OCI-LY3 (cell line): ENCODE measurements at regions not wholly inside any gene's neighbourhood (a gene's known extent, or its start where the extent isn't known, plus 50 kb on each side); places are given as distances from the start of the nearest gene placed in this dataset.
A peak's percentile ranks its signal among the peaks of the same experiment; 100 is the strongest.

ENCODE experiments used
- H2AFZ ChIP-seq: fragments of 200-600, 300-600 bp; shearing (Covaris generic); 2 replicates; pipeline ENCODE4 v1.6.0; 2014; ENCODE audit warnings: antibody characterized with exemption, low read depth, low read length
- H3K27ac ChIP-seq: fragments of 200-600, 300-600 bp; sonication (generic); 2 replicates; pipeline ENCODE4 v1.5.1; 2014; ENCODE audit warnings: mild to moderate bottlenecking, low read length, moderate library complexity, mixed read lengths
- H3K27me3 ChIP-seq: fragments of 200-600, 300-600 bp; sonication (generic); 2 replicates; pipeline ENCODE4 v1.6.1; 2014; ENCODE audit warnings: low read depth, low read length, mixed read lengths
- H3K36me3 ChIP-seq: fragments of 200-600, 300-600 bp; sonication (generic); replicated peaks from 2 replicates; pipeline ENCODE3; 2014; ENCODE audit warnings: low read depth, low read length, mixed read lengths
- H3K4me1 ChIP-seq: fragments of 300-600, 200-600 bp; sonication (generic); 2 replicates; pipeline ENCODE4 v1.6.1; 2014; ENCODE audit warnings: low read length, mixed read lengths
- H3K4me2 ChIP-seq: fragments of 200-600, 300-600 bp; sonication (generic); 2 replicates; pipeline ENCODE4 v1.6.1; 2014; ENCODE audit warnings: low read length, mixed read lengths
- H3K4me3 ChIP-seq: fragments of 300-600, 200-600 bp; sonication (generic); 2 replicates; pipeline ENCODE4 v1.5.1; 2014; ENCODE audit warnings: antibody characterized with exemption, mild to moderate bottlenecking, low read length, moderate library complexity
- H3K79me2 ChIP-seq: fragments of 300-600, 200-600 bp; shearing (Covaris generic); 2 replicates; pipeline ENCODE4 v1.6.1; 2014; ENCODE audit warnings: mild to moderate bottlenecking, low read length, mixed read lengths
- H3K9ac ChIP-seq: fragments of 300-600, 200-600 bp; shearing (Covaris generic); 2 replicates; pipeline ENCODE4 v1.6.0; 2014; ENCODE audit warnings: mild to moderate bottlenecking, low read length, moderate library complexity
- H3K9me3 ChIP-seq: fragments of 200-600, 300-600 bp; shearing (Covaris generic); 2 replicates; pipeline ENCODE4 v1.6.1; 2014; ENCODE audit warnings: low read length, mixed read lengths; ENCODE audit not compliant: insufficient read depth
- H4K20me1 ChIP-seq: fragments of 200-600, 300-600 bp; sonication (generic); 2 replicates; pipeline ENCODE4 v1.6.1; 2016; ENCODE audit warnings: low read length, mixed read lengths; ENCODE audit not compliant: insufficient read depth
- EZH2phosphoT487 ChIP-seq: fragments of 200-600 bp; shearing (Covaris generic); IDR thresholded peaks from 2 replicates; pipeline ENCODE4 v1.6.1; 2018; ENCODE audit warnings: antibody characterized with exemption, mixed run types, low read depth
- TF ChIP-seq, protein P1 (sequence below): fragments of 200-600, 300-600 bp; sonication (generic); IDR thresholded peaks from 2 replicates; pipeline ENCODE4 v1.5.1; 2014; ENCODE audit warnings: antibody characterized with exemption, low read length, low read depth

DNA sequence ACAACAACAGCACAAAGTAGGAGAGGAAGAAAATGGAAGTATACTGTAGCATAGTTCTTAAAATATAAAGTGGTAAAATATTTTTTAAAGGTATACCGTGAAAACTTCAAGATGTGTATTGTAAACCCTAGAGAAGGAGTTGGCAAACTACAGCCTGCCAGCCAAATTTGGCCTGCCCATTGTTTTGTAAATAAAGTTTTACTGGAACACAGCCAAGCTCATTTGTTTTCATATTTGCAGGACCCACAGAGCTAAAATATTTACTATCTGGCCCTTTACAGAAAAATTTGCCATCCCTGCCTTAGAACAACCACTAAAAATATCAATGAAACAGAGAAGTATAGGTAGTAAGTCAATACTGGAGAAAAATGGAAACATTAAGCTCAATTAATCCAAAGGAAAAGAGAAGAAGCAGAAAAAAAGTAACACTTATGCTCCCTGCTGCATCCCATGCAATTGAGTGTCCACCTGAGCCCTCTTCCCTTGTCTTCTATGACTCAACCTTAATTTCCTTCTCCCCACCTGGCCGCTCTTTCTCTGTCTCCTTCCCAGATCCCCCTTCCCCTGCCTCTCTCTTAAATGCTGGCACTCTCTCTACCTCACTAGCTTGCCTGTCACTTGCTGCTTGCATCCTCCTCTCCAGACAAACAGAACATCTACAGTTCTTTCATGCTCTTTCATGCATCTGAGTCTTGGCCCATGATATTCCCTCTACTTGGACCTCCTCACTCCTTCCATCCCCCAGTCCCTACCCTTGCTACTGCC lies 50.6 kb upstream of the FER start:
- Histone ChIP-seq H3K4me2 (no peak overlapping the region), H3K4me1 (no peaks in the 10 kb centered on the region), H3K27me3 (no peaks in the 10 kb centered on the region), H3K79me2 (no peaks in the 10 kb centered on the region), H3K27ac (no peak overlapping the region), H2AFZ (no peak overlapping the region), H4K20me1 (no peaks in the 10 kb centered on the region), H3K9me3 (no peaks in the 10 kb centered on the region), H3K4me3 (no peak overlapping the region), H3K9ac (no peak overlapping the region), H3K36me3 (no peaks in the 10 kb centered on the region)
- TF ChIP-seq, protein P1, sequence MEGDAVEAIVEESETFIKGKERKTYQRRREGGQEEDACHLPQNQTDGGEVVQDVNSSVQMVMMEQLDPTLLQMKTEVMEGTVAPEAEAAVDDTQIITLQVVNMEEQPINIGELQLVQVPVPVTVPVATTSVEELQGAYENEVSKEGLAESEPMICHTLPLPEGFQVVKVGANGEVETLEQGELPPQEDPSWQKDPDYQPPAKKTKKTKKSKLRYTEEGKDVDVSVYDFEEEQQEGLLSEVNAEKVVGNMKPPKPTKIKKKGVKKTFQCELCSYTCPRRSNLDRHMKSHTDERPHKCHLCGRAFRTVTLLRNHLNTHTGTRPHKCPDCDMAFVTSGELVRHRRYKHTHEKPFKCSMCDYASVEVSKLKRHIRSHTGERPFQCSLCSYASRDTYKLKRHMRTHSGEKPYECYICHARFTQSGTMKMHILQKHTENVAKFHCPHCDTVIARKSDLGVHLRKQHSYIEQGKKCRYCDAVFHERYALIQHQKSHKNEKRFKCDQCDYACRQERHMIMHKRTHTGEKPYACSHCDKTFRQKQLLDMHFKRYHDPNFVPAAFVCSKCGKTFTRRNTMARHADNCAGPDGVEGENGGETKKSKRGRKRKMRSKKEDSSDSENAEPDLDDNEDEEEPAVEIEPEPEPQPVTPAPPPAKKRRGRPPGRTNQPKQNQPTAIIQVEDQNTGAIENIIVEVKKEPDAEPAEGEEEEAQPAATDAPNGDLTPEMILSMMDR = no peak
- TF ChIP-seq EZH2phosphoT487 = no peak

DNA sequence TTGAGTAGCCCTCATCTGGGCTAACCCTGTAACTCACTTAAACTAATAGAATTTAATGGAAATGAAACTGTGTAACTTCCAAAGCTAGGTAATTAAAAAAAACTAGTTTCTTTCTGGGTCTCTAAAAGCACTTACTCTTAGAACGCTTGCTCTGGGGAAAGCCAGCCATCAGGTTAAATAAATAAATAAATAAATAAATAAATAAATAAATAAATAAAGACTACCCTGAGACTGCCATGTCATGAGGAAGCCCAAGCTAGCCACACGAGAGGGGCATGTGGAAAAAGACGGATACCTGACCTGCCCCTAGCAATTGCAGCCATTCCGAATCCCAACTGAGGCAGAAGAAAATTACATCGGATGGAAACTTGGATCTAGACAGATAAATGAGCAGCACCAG lies 51.3 kb upstream of the FER start:
- TF ChIP-seq, protein P1 = no peak
- TF ChIP-seq EZH2phosphoT487 = no peak
- Histone ChIP-seq H3K36me3 (no peaks in the 10 kb centered on the region), H3K79me2 (no peaks in the 10 kb centered on the region), H3K9me3 (no peaks in the 10 kb centered on the region), H2AFZ (no peak overlapping the region), H3K4me2 (no peak overlapping the region), H3K4me1 (no peaks in the 10 kb centered on the region), H3K27me3 (no peaks in the 10 kb centered on the region), H4K20me1 (no peaks in the 10 kb centered on the region), H3K27ac (no peak overlapping the region), H3K4me3 (no peak overlapping the region), H3K9ac (no peak overlapping the region)

DNA sequence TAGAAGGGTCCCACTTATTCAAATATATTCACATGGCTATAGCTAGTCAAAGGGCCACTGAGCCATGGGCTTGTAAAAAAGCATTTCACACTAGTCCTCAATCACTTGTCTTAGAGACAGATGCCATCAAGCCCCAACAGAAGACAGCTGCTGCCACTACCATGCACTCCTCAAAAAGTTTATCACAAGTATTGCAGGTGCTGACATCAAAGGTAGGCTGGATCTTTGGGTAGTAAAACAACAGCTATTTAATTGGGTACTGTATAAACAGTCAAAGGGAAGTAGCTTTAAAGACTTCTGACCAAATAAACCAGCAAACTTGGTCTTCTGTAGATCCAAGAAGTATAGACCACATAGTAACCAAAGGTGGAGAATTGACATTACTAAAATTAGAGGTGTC lies 59.2 kb upstream of the FER start:
- Histone ChIP-seq H4K20me1 (no peaks in the 10 kb centered on the region), H3K9me3 (no peaks in the 10 kb centered on the region), H3K27ac (no peak overlapping the region), H3K9ac (no peak overlapping the region), H3K4me3 (no peak overlapping the region), H3K27me3 (no peaks in the 10 kb centered on the region), H2AFZ (no peak overlapping the region), H3K36me3 (no peaks in the 10 kb centered on the region), H3K79me2 (no peaks in the 10 kb centered on the region), H3K4me1 (peaks cover 9% of the 10 kb centered on the region), H3K4me2 (no peak overlapping the region)
- TF ChIP-seq EZH2phosphoT487 = no peak

DNA sequence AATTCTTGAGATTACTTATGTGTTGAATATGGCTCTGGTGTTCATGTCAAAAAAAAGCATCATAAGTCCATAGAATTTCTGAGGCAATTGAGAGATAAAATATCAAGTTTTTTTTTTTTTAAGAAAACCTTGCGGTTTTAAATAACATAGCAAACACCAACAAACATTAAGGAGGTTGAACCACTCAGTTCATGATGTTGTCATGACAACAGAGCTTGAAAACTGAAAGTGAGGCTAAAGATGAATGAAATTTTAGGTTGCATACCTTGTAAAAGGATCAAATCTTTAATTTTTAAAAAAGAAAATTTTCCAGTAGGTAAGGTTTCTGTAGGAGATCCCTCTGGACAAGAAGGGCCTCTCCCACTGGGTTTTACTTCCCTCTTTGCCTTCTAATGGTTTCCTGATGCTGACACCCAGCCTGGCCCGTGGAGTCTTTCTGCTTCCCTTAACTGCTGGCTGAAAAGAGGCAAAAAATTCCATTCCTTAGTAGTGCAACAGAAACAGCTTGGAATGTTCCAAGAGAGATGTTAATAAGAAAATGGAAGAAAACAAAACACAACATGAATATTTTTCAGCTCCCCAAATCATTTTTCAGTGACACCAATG lies 60.0 kb upstream of the FER start:
- no peaks in the 10 kb centered on the region for H3K27me3 ChIP-seq
- H3K27ac ChIP-seq = no peak overlapping the region
- H3K79me2 ChIP-seq = no peaks in the 10 kb centered on the region
- peaks cover 9% of the 10 kb centered on the region for H3K4me1 ChIP-seq
- H3K9ac ChIP-seq = no peak overlapping the region
- peak overlapping the region; percentile 24 for H3K4me2 ChIP-seq
- no peaks in the 10 kb centered on the region for H3K36me3 ChIP-seq
- no peak overlapping the region for H2AFZ ChIP-seq
- no peak overlapping the region for H3K4me3 ChIP-seq
- TF ChIP-seq EZH2phosphoT487 = no peak
- TF ChIP-seq, protein P1 = no peak
- no peaks in the 10 kb centered on the region for H4K20me1 ChIP-seq
- H3K9me3 ChIP-seq = no peaks in the 10 kb centered on the region
